ENCODE measurements at regions not wholly inside any gene's neighbourhood (a gene's known extent, or its start where the extent isn't known, plus 50 kb on each side); places are given as distances from the start of the nearest gene placed in this dataset.

DNA sequence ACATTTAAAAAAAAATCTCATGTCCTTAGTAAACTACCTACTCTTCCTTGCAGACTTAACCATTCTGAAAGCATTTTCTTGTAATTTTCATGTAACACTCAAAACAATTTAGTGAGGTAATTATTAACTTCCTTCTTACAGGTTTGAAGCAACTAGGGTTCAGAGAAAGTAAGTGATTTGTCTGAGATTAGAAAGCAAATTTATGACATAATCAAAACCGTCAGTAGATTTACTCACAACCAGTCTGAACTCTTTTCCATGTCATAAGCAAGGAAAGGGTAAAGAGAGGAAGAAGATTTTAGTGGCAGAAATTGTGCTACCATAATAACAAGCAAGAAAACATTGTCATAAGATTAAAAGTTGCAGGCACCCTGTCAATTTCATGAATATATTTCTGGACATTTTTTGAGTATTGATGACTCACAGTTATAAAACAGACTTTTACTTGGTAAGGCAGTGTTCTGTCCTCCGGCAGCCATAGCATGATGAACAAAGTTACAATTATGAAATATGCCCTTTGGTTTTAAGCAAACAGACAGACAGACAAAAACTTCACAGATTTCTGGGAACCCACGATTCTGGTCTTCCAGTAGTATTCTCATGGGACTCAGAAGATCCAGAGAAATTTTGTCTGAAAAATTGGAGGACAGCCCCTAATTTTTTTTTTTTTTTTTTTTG, 707.2 kb downstream of the RWDD3 start:
- TF ChIP-seq EP300 (IDR thresholded peaks at IDR 0.05) = no peak
- no peak for TF ChIP-seq POLR2A (IDR thresholded peaks at IDR 0.05)
- TF ChIP-seq, protein P1, sequence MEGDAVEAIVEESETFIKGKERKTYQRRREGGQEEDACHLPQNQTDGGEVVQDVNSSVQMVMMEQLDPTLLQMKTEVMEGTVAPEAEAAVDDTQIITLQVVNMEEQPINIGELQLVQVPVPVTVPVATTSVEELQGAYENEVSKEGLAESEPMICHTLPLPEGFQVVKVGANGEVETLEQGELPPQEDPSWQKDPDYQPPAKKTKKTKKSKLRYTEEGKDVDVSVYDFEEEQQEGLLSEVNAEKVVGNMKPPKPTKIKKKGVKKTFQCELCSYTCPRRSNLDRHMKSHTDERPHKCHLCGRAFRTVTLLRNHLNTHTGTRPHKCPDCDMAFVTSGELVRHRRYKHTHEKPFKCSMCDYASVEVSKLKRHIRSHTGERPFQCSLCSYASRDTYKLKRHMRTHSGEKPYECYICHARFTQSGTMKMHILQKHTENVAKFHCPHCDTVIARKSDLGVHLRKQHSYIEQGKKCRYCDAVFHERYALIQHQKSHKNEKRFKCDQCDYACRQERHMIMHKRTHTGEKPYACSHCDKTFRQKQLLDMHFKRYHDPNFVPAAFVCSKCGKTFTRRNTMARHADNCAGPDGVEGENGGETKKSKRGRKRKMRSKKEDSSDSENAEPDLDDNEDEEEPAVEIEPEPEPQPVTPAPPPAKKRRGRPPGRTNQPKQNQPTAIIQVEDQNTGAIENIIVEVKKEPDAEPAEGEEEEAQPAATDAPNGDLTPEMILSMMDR (IDR thresholded peaks at IDR 0.05) = no peak
- TF ChIP-seq POLR2AphosphoS5 (IDR thresholded peaks at IDR 0.05) = no peak
